GM23248 (cell line): ENCODE measurements at regions not wholly inside any gene's neighbourhood (a gene's known extent, or its start where the extent isn't known, plus 50 kb on each side); places are given as distances from the start of the nearest gene placed in this dataset.

Experiments used
- EZH2 ChIP-seq: fragments of 200-600 bp; sonication (generic); IDR thresholded peaks from 2 replicates; pipeline ENCODE4 v1.6.1; 2018; ENCODE audit warnings: antibody characterized with exemption, mild to moderate bottlenecking; ENCODE audit not compliant: insufficient read depth, poor library complexity, severe bottlenecking
- EZH2phosphoT487 ChIP-seq: fragments of 200-600 bp; sonication (generic); IDR thresholded peaks from 2 replicates; pipeline ENCODE4 v1.6.1; 2018; ENCODE audit warnings: antibody characterized with exemption, moderate library complexity, mild to moderate bottlenecking, low read depth; ENCODE audit not compliant: insufficient read depth

DNA sequence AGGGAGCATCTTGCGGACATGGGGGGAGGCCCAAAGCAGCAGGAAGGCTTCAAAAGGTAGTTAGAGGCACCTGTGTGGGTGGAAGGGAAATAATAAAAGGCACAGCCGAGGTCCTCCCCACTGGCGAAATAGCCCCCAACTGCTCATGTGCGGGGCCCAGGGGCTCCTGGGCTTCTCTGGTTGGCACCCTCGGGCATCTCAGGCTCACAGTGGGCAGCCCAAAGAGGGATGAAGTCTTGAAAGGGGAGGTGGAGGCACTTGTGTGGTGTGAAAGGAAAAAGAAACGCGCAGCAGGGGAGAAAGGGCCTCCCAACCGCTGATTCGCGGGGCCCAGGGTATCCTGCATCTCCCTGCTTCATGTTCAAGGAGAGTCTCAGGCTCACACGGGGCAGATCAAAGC lies 579.4 kb downstream of the ALG10 start:
- no peak for TF ChIP-seq EZH2
- no peak for TF ChIP-seq EZH2phosphoT487
